Glutamatergic neuron (in vitro differentiated cells): ENCODE measurements at regions not wholly inside any gene's neighbourhood (a gene's known extent, or its start where the extent isn't known, plus 50 kb on each side); places are given as distances from the start of the nearest gene placed in this dataset.
A peak's percentile ranks its signal among the peaks of the same experiment; 100 is the strongest.

ENCODE experiments used
- DNase-seq: peaks from one replicate; pipeline ENCODE4 v3.0.0; 2022
- H3K27ac Mint-ChIP-seq: one replicate; pipeline ENCODE4 v1.8.0; 2020; ENCODE audit warnings: mild to moderate bottlenecking, mixed read lengths, inconsistent platforms; ENCODE audit not compliant: unreplicated experiment
- H3K27me3 Mint-ChIP-seq: one replicate; pipeline ENCODE4 v1.8.0; 2020; ENCODE audit warnings: mild to moderate bottlenecking, moderate library complexity, mixed read lengths, inconsistent platforms; ENCODE audit not compliant: unreplicated experiment
- H3K36me3 Mint-ChIP-seq: one replicate; pipeline ENCODE4 v1.8.0; 2020; ENCODE audit warnings: mild to moderate bottlenecking, mixed read lengths, inconsistent platforms; ENCODE audit not compliant: unreplicated experiment
- H3K4me1 Mint-ChIP-seq: one replicate; pipeline ENCODE4 v1.8.0; 2020; ENCODE audit warnings: mild to moderate bottlenecking, low read depth, mixed read lengths, inconsistent platforms; ENCODE audit not compliant: unreplicated experiment
- H3K4me3 Mint-ChIP-seq: one replicate; pipeline ENCODE4 v1.8.0; 2020; ENCODE audit warnings: mild to moderate bottlenecking, mixed read lengths, inconsistent platforms; ENCODE audit not compliant: unreplicated experiment
- H3K9me3 Mint-ChIP-seq: one replicate; pipeline ENCODE4 v1.8.0; 2020; ENCODE audit warnings: mild to moderate bottlenecking, moderate library complexity, mixed read lengths, inconsistent platforms; ENCODE audit not compliant: unreplicated experiment
- CTCF ChIP-seq: fragments of 200-600 bp; sonication (generic); IDR thresholded peaks from one replicate; pipeline ENCODE4 v1.5.0; 2021; ENCODE audit not compliant: partially characterized antibody, unreplicated experiment

GRCh38 chr3:88713233-88713691 lies 394.2 kb upstream of the EPHA3 start:
- no peak overlapping the region for H3K27ac Mint-ChIP-seq
- H3K27me3 Mint-ChIP-seq, result no peaks in the 10 kb centered on the region
- DNase-seq, result no peak
- TF ChIP-seq CTCF, result no peak
- H3K4me3 Mint-ChIP-seq, result no peak overlapping the region
- peaks cover 2% of the 10 kb centered on the region for H3K9me3 Mint-ChIP-seq
- H3K4me1 Mint-ChIP-seq, result no peaks in the 10 kb centered on the region
- peaks cover 5% of the 10 kb centered on the region for H3K36me3 Mint-ChIP-seq

GRCh38 chr3:88725440-88726165 lies 381.8 kb upstream of the EPHA3 start:
- TF ChIP-seq CTCF, result no peak
- peaks cover 16% of the 10 kb centered on the region for H3K4me1 Mint-ChIP-seq
- H3K4me3 Mint-ChIP-seq, result no peak overlapping the region
- H3K9me3 Mint-ChIP-seq, result no peaks in the 10 kb centered on the region
- DNase-seq, result no peak
- H3K27me3 Mint-ChIP-seq, result no peaks in the 10 kb centered on the region
- no peaks in the 10 kb centered on the region for H3K36me3 Mint-ChIP-seq
- H3K27ac Mint-ChIP-seq, result no peak overlapping the region

- Mint-ChIP-seq H3K4me3 (peak overlapping the region; percentile 80), H3K36me3 (no peaks in the 10 kb centered on the region), H3K9me3 (peaks cover 6% of the 10 kb centered on the region), H3K4me1 (peaks cover 36% of the 10 kb centered on the region), H3K27ac (peak overlapping the region; percentile 95), H3K27me3 (peaks cover 5% of the 10 kb centered on the region)
- no peak for TF ChIP-seq CTCF
- no peak for DNase-seq
These were observed 375.2 kb upstream of the EPHA3 start for GRCh38 chr3:88732186-88732585.

GRCh38 chr3:88742106-88742505 lies 365.3 kb upstream of the EPHA3 start:
- H3K27ac Mint-ChIP-seq, result no peak overlapping the region
- DNase-seq, result no peak
- H3K4me1 Mint-ChIP-seq, result no peaks in the 10 kb centered on the region
- no peaks in the 10 kb centered on the region for H3K36me3 Mint-ChIP-seq
- no peaks in the 10 kb centered on the region for H3K27me3 Mint-ChIP-seq
- no peak overlapping the region for H3K4me3 Mint-ChIP-seq
- no peaks in the 10 kb centered on the region for H3K9me3 Mint-ChIP-seq
- TF ChIP-seq CTCF, result no peak

- H3K36me3 Mint-ChIP-seq, result no peaks in the 10 kb centered on the region
- no peaks in the 10 kb centered on the region for H3K9me3 Mint-ChIP-seq
- H3K27me3 Mint-ChIP-seq, result no peaks in the 10 kb centered on the region
- H3K4me1 Mint-ChIP-seq, result no peaks in the 10 kb centered on the region
- H3K27ac Mint-ChIP-seq, result no peak overlapping the region
- no peak for DNase-seq
- H3K4me3 Mint-ChIP-seq, result no peak overlapping the region
- TF ChIP-seq CTCF, result no peak
These were observed 364.5 kb upstream of the EPHA3 start for GRCh38 chr3:88742674-88743507.
